ENCODE measurements at regions not wholly inside any gene's neighbourhood (a gene's known extent, or its start where the extent isn't known, plus 50 kb on each side); places are given as distances from the start of the nearest gene placed in this dataset.

- no peaks in the 10 kb centered on the region for H3K36me3 Mint-ChIP-seq (ENCODE audit: low read depth)
- no peak for TF ChIP-seq CTCF (IDR thresholded peaks at IDR 0.05; ENCODE audit: unreplicated experiment in 3 of 3)
- peaks cover 5% of the 10 kb centered on the region for H3K4me1 Mint-ChIP-seq
- H3K27ac Mint-ChIP-seq: no peak overlapping the region
- H3K27me3 Mint-ChIP-seq (ENCODE audit: low read depth): no peaks in the 10 kb centered on the region
- peaks cover 10% of the 10 kb centered on the region for H3K9me3 Mint-ChIP-seq
- H3K4me3 Mint-ChIP-seq: no peak overlapping the region
These were observed 242.9 kb upstream of the GYPC start for GRCh38 chr2:126413079-126413478.

- TF ChIP-seq CTCF (IDR thresholded peaks at IDR 0.05; ENCODE audit: unreplicated experiment in 3 of 3): no peak
- H3K4me1 Mint-ChIP-seq: no peaks in the 10 kb centered on the region
- H3K9me3 Mint-ChIP-seq: peaks cover 45% of the 10 kb centered on the region
- H3K36me3 Mint-ChIP-seq (ENCODE audit: low read depth): peaks cover 4% of the 10 kb centered on the region
- no peak overlapping the region for H3K27ac Mint-ChIP-seq
- no peaks in the 10 kb centered on the region for H3K27me3 Mint-ChIP-seq (ENCODE audit: low read depth)
- H3K4me3 Mint-ChIP-seq: no peak overlapping the region
These were observed 236.6 kb upstream of the GYPC start for GRCh38 chr2:126419403-126419802.

GRCh38 chr2:126425943-126426342 lies 230.0 kb upstream of the GYPC start:
- Mint-ChIP-seq H3K27ac (no peak overlapping the region), H3K4me1 (no peaks in the 10 kb centered on the region), H3K9me3 (peaks cover 19% of the 10 kb centered on the region), H3K27me3 (ENCODE audit: low read depth) (peaks cover 6% of the 10 kb centered on the region), H3K36me3 (ENCODE audit: low read depth) (no peaks in the 10 kb centered on the region), H3K4me3 (no peak overlapping the region)
- TF ChIP-seq CTCF (IDR thresholded peaks at IDR 0.05; ENCODE audit: unreplicated experiment in 3 of 3): no peak

- Mint-ChIP-seq H3K27ac (no peak overlapping the region), H3K4me3 (no peak overlapping the region), H3K36me3 (ENCODE audit: low read depth) (no peaks in the 10 kb centered on the region), H3K9me3 (no peaks in the 10 kb centered on the region), H3K4me1 (no peaks in the 10 kb centered on the region), H3K27me3 (ENCODE audit: low read depth) (peaks cover 6% of the 10 kb centered on the region)
- no peak for TF ChIP-seq CTCF (IDR thresholded peaks at IDR 0.05; ENCODE audit: unreplicated experiment in 3 of 3)
These were observed 226.9 kb upstream of the GYPC start for GRCh38 chr2:126429103-126429502.

- Mint-ChIP-seq H3K4me3 (no peak overlapping the region), H3K9me3 (no peaks in the 10 kb centered on the region), H3K27me3 (ENCODE audit: low read depth) (peaks cover 6% of the 10 kb centered on the region), H3K27ac (no peak overlapping the region), H3K4me1 (no peaks in the 10 kb centered on the region), H3K36me3 (ENCODE audit: low read depth) (no peaks in the 10 kb centered on the region)
- no peak for TF ChIP-seq CTCF (IDR thresholded peaks at IDR 0.05; ENCODE audit: unreplicated experiment in 3 of 3)
These were observed 224.8 kb upstream of the GYPC start for GRCh38 chr2:126431136-126431535.

- Mint-ChIP-seq H3K4me1 (no peaks in the 10 kb centered on the region), H3K4me3 (no peak overlapping the region), H3K27ac (no peak overlapping the region), H3K27me3 (ENCODE audit: low read depth) (no peaks in the 10 kb centered on the region), H3K9me3 (no peaks in the 10 kb centered on the region), H3K36me3 (ENCODE audit: low read depth) (no peaks in the 10 kb centered on the region)
- TF ChIP-seq CTCF (IDR thresholded peaks at IDR 0.05; ENCODE audit: unreplicated experiment in 3 of 3): no peak
These were observed 219.5 kb upstream of the GYPC start for GRCh38 chr2:126436411-126436810.
